HL-60 (cell line): ENCODE measurements at regions not wholly inside any gene's neighbourhood (a gene's known extent, or its start where the extent isn't known, plus 50 kb on each side); places are given as distances from the start of the nearest gene placed in this dataset.

ENCODE experiments used
- DNase-seq, 2 experiments: peaks; one replicate each; pipeline ENCODE4 v3.0.0-alpha.2; 2010 to 2020; ENCODE audit warnings: low read depth in 1 of 2, low spot score in 1 of 2
- H3K27ac ChIP-seq: fragments of 250-450 bp; sonication (Bioruptor Pico); replicated peaks from 2 replicates; pipeline ENCODE4 v1.5.1; 2020; ENCODE audit warnings: mild to moderate bottlenecking, moderate library complexity
- H3K27me3 ChIP-seq: fragments of 250-450 bp; sonication (Bioruptor Pico); 2 replicates; pipeline ENCODE4 v1.5.1; 2021; ENCODE audit warnings: mild to moderate bottlenecking, moderate library complexity; ENCODE audit not compliant: insufficient read depth, poor library complexity, severe bottlenecking
- H3K4me3 ChIP-seq: replicated peaks from 2 replicates; pipeline ENCODE4 v1.5.1; 2011; ENCODE audit warnings: mild to moderate bottlenecking, control low read depth, low read length; ENCODE audit not compliant: insufficient read depth
- GABPA ChIP-seq: IDR thresholded peaks from 2 replicates; pipeline ENCODE4 v1.6.1; 2012; ENCODE audit warnings: low read depth
- POLR2AphosphoS5 ChIP-seq: IDR thresholded peaks from 2 replicates; pipeline ENCODE4 v1.6.1; 2012; ENCODE audit warnings: low read depth
- SPI1 ChIP-seq: IDR thresholded peaks from 2 replicates; pipeline ENCODE4 v1.6.1; 2012; ENCODE audit warnings: low read depth, mild to moderate bottlenecking, borderline replicate concordance
- TF ChIP-seq, protein P1 (sequence below): IDR thresholded peaks from one replicate; pipeline ENCODE4 v1.5.1; 2011; ENCODE audit warnings: low read length, control low read depth, inconsistent platforms; ENCODE audit not compliant: insufficient read depth
- TF ChIP-seq, protein P2 (sequence below): IDR thresholded peaks from 2 replicates; pipeline ENCODE4 v1.6.1; 2012; ENCODE audit warnings: low read depth; ENCODE audit not compliant: insufficient replicate concordance

DNA sequence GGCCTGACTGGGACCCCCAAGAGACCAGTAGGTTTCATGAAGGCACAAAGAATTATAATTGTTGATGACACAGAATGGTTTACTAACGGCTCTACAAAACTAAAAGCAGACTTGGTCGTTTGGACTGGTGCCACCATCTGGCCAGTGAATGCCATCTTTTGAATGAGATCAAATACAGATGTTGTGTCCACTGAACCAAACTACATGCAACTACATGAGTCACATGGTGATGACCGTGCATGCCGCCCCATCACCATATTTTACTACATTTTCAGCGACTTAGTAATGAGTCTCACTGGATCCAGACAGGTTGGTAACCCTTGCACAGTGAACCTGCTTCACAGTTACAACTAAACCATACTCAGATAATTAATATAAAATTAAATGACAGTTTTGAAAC lies 803.3 kb downstream of the DIPK2A start:
- no peak for TF ChIP-seq POLR2AphosphoS5
- TF ChIP-seq, protein P1, sequence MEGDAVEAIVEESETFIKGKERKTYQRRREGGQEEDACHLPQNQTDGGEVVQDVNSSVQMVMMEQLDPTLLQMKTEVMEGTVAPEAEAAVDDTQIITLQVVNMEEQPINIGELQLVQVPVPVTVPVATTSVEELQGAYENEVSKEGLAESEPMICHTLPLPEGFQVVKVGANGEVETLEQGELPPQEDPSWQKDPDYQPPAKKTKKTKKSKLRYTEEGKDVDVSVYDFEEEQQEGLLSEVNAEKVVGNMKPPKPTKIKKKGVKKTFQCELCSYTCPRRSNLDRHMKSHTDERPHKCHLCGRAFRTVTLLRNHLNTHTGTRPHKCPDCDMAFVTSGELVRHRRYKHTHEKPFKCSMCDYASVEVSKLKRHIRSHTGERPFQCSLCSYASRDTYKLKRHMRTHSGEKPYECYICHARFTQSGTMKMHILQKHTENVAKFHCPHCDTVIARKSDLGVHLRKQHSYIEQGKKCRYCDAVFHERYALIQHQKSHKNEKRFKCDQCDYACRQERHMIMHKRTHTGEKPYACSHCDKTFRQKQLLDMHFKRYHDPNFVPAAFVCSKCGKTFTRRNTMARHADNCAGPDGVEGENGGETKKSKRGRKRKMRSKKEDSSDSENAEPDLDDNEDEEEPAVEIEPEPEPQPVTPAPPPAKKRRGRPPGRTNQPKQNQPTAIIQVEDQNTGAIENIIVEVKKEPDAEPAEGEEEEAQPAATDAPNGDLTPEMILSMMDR, result no peak
- no peak for TF ChIP-seq GABPA
- TF ChIP-seq, protein P2, sequence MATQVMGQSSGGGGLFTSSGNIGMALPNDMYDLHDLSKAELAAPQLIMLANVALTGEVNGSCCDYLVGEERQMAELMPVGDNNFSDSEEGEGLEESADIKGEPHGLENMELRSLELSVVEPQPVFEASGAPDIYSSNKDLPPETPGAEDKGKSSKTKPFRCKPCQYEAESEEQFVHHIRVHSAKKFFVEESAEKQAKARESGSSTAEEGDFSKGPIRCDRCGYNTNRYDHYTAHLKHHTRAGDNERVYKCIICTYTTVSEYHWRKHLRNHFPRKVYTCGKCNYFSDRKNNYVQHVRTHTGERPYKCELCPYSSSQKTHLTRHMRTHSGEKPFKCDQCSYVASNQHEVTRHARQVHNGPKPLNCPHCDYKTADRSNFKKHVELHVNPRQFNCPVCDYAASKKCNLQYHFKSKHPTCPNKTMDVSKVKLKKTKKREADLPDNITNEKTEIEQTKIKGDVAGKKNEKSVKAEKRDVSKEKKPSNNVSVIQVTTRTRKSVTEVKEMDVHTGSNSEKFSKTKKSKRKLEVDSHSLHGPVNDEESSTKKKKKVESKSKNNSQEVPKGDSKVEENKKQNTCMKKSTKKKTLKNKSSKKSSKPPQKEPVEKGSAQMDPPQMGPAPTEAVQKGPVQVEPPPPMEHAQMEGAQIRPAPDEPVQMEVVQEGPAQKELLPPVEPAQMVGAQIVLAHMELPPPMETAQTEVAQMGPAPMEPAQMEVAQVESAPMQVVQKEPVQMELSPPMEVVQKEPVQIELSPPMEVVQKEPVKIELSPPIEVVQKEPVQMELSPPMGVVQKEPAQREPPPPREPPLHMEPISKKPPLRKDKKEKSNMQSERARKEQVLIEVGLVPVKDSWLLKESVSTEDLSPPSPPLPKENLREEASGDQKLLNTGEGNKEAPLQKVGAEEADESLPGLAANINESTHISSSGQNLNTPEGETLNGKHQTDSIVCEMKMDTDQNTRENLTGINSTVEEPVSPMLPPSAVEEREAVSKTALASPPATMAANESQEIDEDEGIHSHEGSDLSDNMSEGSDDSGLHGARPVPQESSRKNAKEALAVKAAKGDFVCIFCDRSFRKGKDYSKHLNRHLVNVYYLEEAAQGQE, result no peak
- TF ChIP-seq SPI1, result no peak
- no peak for DNase-seq
- H3K27me3 ChIP-seq, result no peaks in the 10 kb centered on the region

DNA sequence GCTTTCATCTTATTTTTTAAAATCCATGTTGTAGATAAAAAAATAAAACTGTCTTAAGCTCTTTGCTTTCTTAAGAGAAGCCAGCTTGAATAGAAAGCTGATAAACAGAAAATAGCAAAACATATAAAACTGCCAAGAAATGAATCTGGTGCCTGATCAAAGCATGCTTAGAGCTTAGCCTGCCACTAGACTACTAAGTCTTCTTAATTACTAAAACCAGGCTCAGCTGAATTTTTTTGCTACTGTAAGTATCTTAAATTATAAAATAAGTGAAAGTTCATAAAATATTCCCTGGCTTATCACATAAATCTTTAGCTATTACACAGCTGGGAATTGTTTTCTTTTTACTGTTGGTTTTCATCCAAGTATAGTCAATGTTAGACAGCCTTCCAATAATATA lies 803.9 kb downstream of the DIPK2A start:
- no peak overlapping the region for H3K4me3 ChIP-seq
- no peaks in the 10 kb centered on the region for H3K27me3 ChIP-seq
- TF ChIP-seq, protein P1, result no peak
- TF ChIP-seq, protein P2, result no peak
- no peak for TF ChIP-seq SPI1
- TF ChIP-seq POLR2AphosphoS5, result no peak
- no peak for TF ChIP-seq GABPA
- DNase-seq, result no peak
- no peak overlapping the region for H3K27ac ChIP-seq

More for the DNA sequence above, 803.3 kb downstream of the DIPK2A start:
- Histone ChIP-seq H3K4me3 (no peak overlapping the region), H3K27ac (no peak overlapping the region)

DNA sequence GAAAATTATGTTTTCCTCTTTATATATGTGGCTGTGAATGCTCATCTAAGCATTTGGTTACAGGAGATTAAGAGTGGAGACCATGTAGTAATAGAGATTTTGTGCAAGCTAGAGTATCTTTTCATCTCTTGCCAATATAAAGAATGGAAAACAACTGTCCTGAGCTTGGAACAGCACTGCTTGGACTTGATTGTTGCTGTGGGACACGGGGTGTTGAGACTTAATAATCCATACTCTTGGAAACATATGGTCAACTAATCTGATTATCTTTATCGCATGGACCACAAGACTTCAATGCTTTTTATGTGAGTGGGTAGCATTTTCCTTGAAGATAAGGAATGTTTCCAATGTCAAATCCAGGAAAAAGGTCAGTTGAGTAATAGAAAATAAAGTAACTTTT lies 806.3 kb downstream of the DIPK2A start:
- TF ChIP-seq, protein P1, result no peak
- TF ChIP-seq SPI1 (no peak), POLR2AphosphoS5 (no peak), GABPA (no peak)
- TF ChIP-seq, protein P2, result no peak

More for the DNA sequence above, 806.3 kb downstream of the DIPK2A start:
- Histone ChIP-seq H3K4me3 (no peak overlapping the region), H3K27me3 (no peaks in the 10 kb centered on the region), H3K27ac (no peak overlapping the region)
- no peak for DNase-seq
